OCI-LY7 (cell line): ENCODE measurements at regions not wholly inside any gene's neighbourhood (a gene's known extent, or its start where the extent isn't known, plus 50 kb on each side); places are given as distances from the start of the nearest gene placed in this dataset.

Source experiments
- CTCF ChIP-seq: fragments of 200-600 bp; sonication (generic); conservative IDR thresholded peaks from 2 replicates; pipeline ENCODE4 v1.5.1; 2014; ENCODE audit warnings: mild to moderate bottlenecking, antibody characterized with exemption, low read length, moderate library complexity, mixed read lengths
- EZH2phosphoT487 ChIP-seq: fragments of 200-600 bp; sonication (generic); IDR thresholded peaks from 2 replicates; pipeline ENCODE4 v1.6.1; 2018; ENCODE audit warnings: low read depth, borderline replicate concordance, mild to moderate bottlenecking, mixed run types, antibody characterized with exemption, low read length, moderate library complexity, mixed read lengths

- TF ChIP-seq CTCF (no peak), EZH2phosphoT487 (no peak)
These were observed 951.7 kb upstream of the LCORL start for GRCh38 chr4:18973296-18973695.
